ENCODE measurements at regions not wholly inside any gene's neighbourhood (a gene's known extent, or its start where the extent isn't known, plus 50 kb on each side); places are given as distances from the start of the nearest gene placed in this dataset.
"Not testable (repeated sequence)": the region's sequence is repeated elsewhere in the genome, so short reads cannot be mapped to it uniquely, and the experiment has no call there.

GRCh38 chr2:199570934-199571333 lies 113.2 kb upstream of the SATB2 start:
- DNase-seq: no peak
- TF ChIP-seq POLR2A (IDR thresholded peaks at IDR 0.05; ENCODE audit: low read length) (no peak), GATA1 (IDR thresholded peaks at IDR 0.05; ENCODE audit: low read depth, low read length) (no peak)

DNA sequence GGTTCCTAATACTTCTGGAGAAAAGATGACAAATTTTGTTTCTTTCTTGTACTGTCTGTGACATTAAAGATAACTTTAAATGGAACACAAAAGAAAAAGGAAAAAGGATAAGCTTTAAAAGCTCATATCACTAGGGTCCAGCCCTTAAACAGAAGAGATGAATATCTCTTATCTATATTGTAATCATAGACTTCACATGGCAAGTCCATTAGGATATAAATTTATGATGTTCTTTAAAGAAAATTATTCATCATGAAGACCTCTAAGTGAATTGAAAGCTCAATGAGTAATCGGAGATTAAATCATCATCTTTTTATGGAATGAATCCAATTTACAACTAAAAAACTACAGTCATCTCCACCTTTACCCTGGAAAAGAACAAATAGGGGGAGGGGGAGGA lies 111.6 kb upstream of the SATB2 start:
- no peak for DNase-seq

DNA sequence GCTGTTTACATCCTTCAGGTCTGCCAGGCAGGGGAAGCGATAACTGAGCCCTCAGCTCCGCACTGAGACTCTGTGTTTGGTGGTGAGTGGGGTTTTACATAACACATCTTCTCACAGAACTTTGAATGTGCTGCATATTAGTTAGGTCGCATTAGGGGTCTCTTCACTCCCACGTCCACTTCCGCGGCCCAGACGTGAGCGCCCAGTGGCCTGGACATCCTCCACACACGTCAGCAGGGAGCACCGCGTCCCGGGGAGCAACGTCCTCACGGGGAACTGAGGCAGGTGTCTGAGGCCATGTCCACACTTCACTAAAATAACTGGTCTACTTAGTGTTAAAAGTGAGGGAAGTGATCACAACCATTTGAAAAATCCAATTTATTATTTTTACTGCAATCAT lies 100.4 kb upstream of the SATB2 start:
- no peak for TF ChIP-seq GATA1 (IDR thresholded peaks at IDR 0.05; ENCODE audit: low read depth, low read length)
- no peak for TF ChIP-seq POLR2A (IDR thresholded peaks at IDR 0.05; ENCODE audit: low read length)
- DNase-seq: no peak

More for the DNA sequence above, 111.6 kb upstream of the SATB2 start:
- TF ChIP-seq GATA1 (IDR thresholded peaks at IDR 0.05; ENCODE audit: low read depth, low read length) (no peak), POLR2A (IDR thresholded peaks at IDR 0.05; ENCODE audit: low read length) (no peak)

GRCh38 chr2:199556527-199557285 lies 99.0 kb upstream of the SATB2 start:
- TF ChIP-seq POLR2A (IDR thresholded peaks at IDR 0.05; ENCODE audit: low read length) (no peak), GATA1 (IDR thresholded peaks at IDR 0.05; ENCODE audit: low read depth, low read length) (no peak)
- no peak for DNase-seq

GRCh38 chr2:199554026-199554425 lies 96.3 kb upstream of the SATB2 start:
- TF ChIP-seq POLR2A (IDR thresholded peaks at IDR 0.05; ENCODE audit: low read length) (no peak), GATA1 (IDR thresholded peaks at IDR 0.05; ENCODE audit: low read depth, low read length) (no peak)

DNA sequence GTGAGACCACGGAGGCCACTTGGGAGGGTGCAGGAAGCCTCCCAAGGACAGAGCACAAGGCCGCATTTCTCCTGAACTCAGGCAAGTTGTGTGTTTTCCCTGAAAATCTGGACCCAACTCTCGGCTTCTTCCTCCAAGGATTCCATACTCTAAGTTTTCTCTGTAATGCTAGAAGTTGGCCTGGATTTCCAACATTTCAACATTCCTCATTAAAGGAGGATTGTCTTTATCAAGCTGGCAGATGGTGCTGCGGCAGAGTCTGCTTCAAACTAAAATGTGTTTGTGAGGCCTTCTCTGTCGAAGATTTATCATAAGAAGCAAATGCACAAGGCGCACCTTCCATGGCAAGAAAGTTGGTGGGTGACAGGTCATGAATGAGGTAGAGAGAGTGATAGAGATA lies 94.4 kb upstream of the SATB2 start:
- no peak for TF ChIP-seq POLR2A (IDR thresholded peaks at IDR 0.05; ENCODE audit: low read length)
- no peak for TF ChIP-seq GATA1 (IDR thresholded peaks at IDR 0.05; ENCODE audit: low read depth, low read length)

More at GRCh38 chr2:199554026-199554425, 96.3 kb upstream of the SATB2 start:
- DNase-seq: no peak

DNA sequence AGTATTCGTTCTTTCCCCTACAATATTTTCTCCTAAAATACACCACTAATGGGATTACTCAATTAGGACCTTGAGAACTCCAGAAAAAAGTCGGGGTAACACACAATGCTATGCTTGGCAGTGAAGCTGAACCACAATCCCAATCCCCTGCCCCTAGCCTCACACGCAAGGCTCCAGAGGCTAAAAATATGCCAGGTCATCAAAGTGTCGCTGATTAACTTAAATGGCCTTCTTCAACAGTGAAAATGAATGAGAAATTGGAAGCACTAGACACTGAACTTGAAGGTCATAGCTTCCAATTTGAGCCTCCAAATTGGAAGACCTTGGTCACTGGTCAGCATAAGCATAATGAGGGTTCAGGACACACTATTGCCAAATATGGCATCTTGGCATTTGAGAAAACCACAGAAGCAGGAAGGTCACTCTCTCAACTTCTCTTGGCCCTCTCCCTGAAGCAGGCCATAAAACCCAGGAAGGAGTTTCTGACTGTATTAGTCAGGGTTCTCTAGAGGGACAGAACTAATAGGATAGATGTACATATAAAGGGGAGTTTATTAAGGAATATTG lies 86.0 kb upstream of the SATB2 start:
- DNase-seq: no peak
- TF ChIP-seq GATA1 (IDR thresholded peaks at IDR 0.05; ENCODE audit: low read depth, low read length): no peak
- no peak for TF ChIP-seq POLR2A (IDR thresholded peaks at IDR 0.05; ENCODE audit: low read length)

More for the DNA sequence above, 94.4 kb upstream of the SATB2 start:
- DNase-seq: no peak

GRCh38 chr2:199535445-199536177 lies 77.9 kb upstream of the SATB2 start:
- no peak for DNase-seq
- TF ChIP-seq GATA1 (IDR thresholded peaks at IDR 0.05; ENCODE audit: low read depth, low read length): no peak
- no peak for TF ChIP-seq POLR2A (IDR thresholded peaks at IDR 0.05; ENCODE audit: low read length)

DNA sequence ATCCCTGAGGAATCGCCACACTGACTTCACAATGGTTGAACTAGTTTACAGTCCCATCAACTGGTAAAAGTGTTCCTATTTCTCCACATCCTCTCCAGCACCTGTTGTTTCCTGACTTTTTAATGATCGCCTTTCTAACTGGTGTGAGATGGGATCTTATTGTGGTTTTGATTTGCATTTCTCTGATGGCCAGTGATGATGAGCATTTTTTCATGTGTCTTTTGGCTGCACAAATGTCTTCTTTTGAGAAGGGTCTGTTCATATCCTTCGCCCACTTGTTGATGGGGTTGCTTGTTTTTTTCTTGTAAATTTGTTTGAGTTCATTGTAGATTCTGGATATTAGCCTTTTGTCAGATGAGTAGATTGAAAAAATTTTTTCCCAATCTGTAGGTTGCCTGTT lies 76.1 kb upstream of the SATB2 start:
- not testable (repeated sequence) for DNase-seq

- no peak for DNase-seq
- TF ChIP-seq GATA1 (IDR thresholded peaks at IDR 0.05; ENCODE audit: low read depth, low read length) (no peak), POLR2A (IDR thresholded peaks at IDR 0.05; ENCODE audit: low read length) (no peak)
Observed at GRCh38 chr2:199527071-199527470, 69.3 kb upstream of the SATB2 start.

- DNase-seq: no peak
- TF ChIP-seq GATA1 (IDR thresholded peaks at IDR 0.05; ENCODE audit: low read depth, low read length) (no peak), POLR2A (IDR thresholded peaks at IDR 0.05; ENCODE audit: low read length) (no peak)
Observed at GRCh38 chr2:199524689-199525574, 67.2 kb upstream of the SATB2 start.

DNA sequence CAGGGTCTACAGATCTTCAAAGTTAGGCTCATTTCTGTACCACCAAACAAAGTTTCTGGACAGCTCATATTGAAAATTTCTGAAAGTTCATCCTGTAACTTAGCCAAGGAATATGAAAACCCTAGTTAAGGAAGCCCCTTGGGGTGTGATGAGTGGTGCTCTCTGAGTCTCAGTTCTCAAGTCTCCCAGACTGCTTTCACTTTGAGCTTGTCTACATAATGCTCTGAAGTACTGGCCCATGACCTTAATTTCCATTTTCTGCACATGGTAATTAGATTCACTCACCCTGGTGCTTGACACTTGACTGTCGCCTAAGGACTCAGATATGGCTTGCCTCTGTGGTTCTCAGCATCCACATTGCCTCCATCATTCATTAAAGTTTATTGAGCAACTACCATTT lies 51.7 kb upstream of the SATB2 start:
- DNase-seq: no peak
- no peak for TF ChIP-seq GATA1 (IDR thresholded peaks at IDR 0.05; ENCODE audit: low read depth, low read length)
- no peak for TF ChIP-seq POLR2A (IDR thresholded peaks at IDR 0.05; ENCODE audit: low read length)
